ENCODE measurements at regions not wholly inside any gene's neighbourhood (a gene's known extent, or its start where the extent isn't known, plus 50 kb on each side); places are given as distances from the start of the nearest gene placed in this dataset.

DNA sequence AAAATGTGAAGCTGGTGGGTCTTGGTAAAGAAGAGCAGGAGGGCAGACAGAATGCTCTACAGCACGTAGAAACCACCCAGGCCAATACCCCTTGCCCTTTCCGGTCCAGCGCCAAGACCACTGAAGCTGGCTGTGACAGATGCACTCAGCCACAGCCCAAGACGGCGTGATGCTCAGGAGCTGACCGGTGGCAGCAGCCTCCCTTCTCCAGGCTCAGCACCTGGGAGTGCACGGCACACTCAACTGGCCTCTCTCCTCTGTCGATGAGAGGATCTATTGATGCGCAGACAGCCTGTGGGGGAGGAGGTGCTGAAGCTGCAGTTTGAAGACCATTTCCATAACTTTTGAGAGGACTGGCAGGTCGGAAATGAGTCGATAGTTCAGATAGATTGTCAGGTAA lies 141.0 kb upstream of the MYT1L start:
- H2AFZ ChIP-seq (ENCODE audit: low read length), result no peak overlapping the region
- no peak overlapping the region for H3K4me3 ChIP-seq (replicated peaks in 1 of 4; ENCODE audit: control extremely low read depth in 1 of 4, insufficient read depth in 1 of 4, low read depth in 3 of 4, low read length in 4 of 4)
- DNase-seq (ENCODE audit: low read depth in 2 of 2), result no peak
- TF ChIP-seq, protein P1, sequence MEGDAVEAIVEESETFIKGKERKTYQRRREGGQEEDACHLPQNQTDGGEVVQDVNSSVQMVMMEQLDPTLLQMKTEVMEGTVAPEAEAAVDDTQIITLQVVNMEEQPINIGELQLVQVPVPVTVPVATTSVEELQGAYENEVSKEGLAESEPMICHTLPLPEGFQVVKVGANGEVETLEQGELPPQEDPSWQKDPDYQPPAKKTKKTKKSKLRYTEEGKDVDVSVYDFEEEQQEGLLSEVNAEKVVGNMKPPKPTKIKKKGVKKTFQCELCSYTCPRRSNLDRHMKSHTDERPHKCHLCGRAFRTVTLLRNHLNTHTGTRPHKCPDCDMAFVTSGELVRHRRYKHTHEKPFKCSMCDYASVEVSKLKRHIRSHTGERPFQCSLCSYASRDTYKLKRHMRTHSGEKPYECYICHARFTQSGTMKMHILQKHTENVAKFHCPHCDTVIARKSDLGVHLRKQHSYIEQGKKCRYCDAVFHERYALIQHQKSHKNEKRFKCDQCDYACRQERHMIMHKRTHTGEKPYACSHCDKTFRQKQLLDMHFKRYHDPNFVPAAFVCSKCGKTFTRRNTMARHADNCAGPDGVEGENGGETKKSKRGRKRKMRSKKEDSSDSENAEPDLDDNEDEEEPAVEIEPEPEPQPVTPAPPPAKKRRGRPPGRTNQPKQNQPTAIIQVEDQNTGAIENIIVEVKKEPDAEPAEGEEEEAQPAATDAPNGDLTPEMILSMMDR (conservative IDR thresholded peaks at IDR 0.05 in 1 of 2, IDR thresholded peaks at IDR 0.05 in 1 of 2; ENCODE audit: low read depth in 1 of 2, low read length in 2 of 2), result no peak
- TF ChIP-seq EZH2 (IDR thresholded peaks at IDR 0.05; ENCODE audit: low read length, missing control alignments), result no peak
- no peaks in the 10 kb centered on the region for H3K79me2 ChIP-seq (ENCODE audit: control insufficient read depth, insufficient read depth, low read length)
- no peaks in the 10 kb centered on the region for H3K4me1 ChIP-seq (ENCODE audit: control insufficient read depth, extremely low read depth, insufficient read depth, low read length)
- no peak overlapping the region for H3K4me2 ChIP-seq (ENCODE audit: extremely low read depth, insufficient read depth, low read length)
- no peaks in the 10 kb centered on the region for H3K9me3 ChIP-seq (ENCODE audit: control insufficient read depth, insufficient read depth, low read depth, low read length)
- no peak overlapping the region for H3K9ac ChIP-seq (ENCODE audit: insufficient read depth, low read length)
- H3K27ac ChIP-seq (ENCODE audit: insufficient read depth, low read length), result no peak overlapping the region
- H4K20me1 ChIP-seq (ENCODE audit: control insufficient read depth, extremely low read depth, insufficient read depth, low read length), result no peaks in the 10 kb centered on the region
- H3K27me3 ChIP-seq (ENCODE audit: control insufficient read depth, insufficient read depth, low read length), result no peaks in the 10 kb centered on the region
- no peaks in the 10 kb centered on the region for H3K36me3 ChIP-seq (ENCODE audit: control insufficient read depth, insufficient read depth, low read length)

DNA sequence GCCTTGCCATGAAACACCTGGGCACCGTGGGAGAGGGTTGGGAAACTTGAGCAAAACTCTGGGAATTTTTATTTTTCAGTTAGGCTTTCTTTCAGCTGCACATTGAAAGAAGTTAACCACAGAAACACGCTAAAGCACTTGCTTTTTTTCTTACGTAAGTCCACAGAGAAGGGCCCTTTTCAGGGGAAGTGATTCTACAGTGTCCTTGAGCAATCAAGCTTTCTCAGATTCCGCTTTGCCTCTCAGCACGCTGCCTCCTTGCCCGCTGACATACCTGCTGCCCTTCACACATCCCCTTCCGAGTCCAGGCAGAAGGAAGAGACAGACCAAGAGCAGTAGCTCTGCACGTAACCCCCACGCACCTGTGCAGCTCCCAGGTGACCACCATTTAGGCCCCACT lies 135.5 kb upstream of the MYT1L start:
- TF ChIP-seq, protein P1 (conservative IDR thresholded peaks at IDR 0.05 in 1 of 2, IDR thresholded peaks at IDR 0.05 in 1 of 2; ENCODE audit: low read depth in 1 of 2, low read length in 2 of 2), result no peak
- no peak for TF ChIP-seq EZH2 (IDR thresholded peaks at IDR 0.05; ENCODE audit: low read length, missing control alignments)

DNA sequence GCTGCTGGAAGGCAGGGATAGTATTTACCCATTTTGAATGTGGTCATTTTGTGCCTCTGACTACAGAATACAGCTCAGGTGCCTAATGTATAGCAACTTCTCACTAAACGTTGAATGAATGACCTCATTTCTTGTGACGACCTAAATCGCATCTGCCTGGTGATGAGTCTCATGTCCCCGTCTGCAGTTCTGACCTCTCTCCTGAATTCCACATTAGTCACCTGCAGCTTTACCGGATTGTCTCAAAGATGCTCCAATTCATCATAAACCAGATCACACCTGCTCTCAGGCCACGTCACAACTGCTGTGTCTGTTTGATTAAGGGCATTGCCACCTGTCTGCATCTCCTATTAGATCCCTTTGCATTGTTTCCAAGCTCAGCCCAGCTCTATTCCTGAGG lies 133.6 kb upstream of the MYT1L start:
- Histone ChIP-seq H4K20me1 (ENCODE audit: control insufficient read depth, extremely low read depth, insufficient read depth, low read length) (no peaks in the 10 kb centered on the region), H3K36me3 (ENCODE audit: control insufficient read depth, insufficient read depth, low read length) (no peaks in the 10 kb centered on the region), H3K27me3 (ENCODE audit: control insufficient read depth, insufficient read depth, low read length) (no peaks in the 10 kb centered on the region), H3K4me2 (ENCODE audit: extremely low read depth, insufficient read depth, low read length) (no peak overlapping the region), H3K9me3 (ENCODE audit: control insufficient read depth, insufficient read depth, low read depth, low read length) (no peaks in the 10 kb centered on the region), H3K9ac (ENCODE audit: insufficient read depth, low read length) (no peak overlapping the region), H3K4me3 (replicated peaks in 1 of 4; ENCODE audit: control extremely low read depth in 1 of 4, insufficient read depth in 1 of 4, low read depth in 3 of 4, low read length in 4 of 4) (no peak overlapping the region), H2AFZ (ENCODE audit: low read length) (no peak overlapping the region), H3K4me1 (ENCODE audit: control insufficient read depth, extremely low read depth, insufficient read depth, low read length) (no peaks in the 10 kb centered on the region), H3K79me2 (ENCODE audit: control insufficient read depth, insufficient read depth, low read length) (no peaks in the 10 kb centered on the region), H3K27ac (ENCODE audit: insufficient read depth, low read length) (no peak overlapping the region)
- no peak for DNase-seq (ENCODE audit: low read depth in 2 of 2)
- TF ChIP-seq EZH2 (IDR thresholded peaks at IDR 0.05; ENCODE audit: low read length, missing control alignments), result no peak
- TF ChIP-seq, protein P1 (conservative IDR thresholded peaks at IDR 0.05 in 1 of 2, IDR thresholded peaks at IDR 0.05 in 1 of 2; ENCODE audit: low read depth in 1 of 2, low read length in 2 of 2), result no peak

More for the DNA sequence above, 135.5 kb upstream of the MYT1L start:
- Histone ChIP-seq H3K27me3 (ENCODE audit: control insufficient read depth, insufficient read depth, low read length) (no peaks in the 10 kb centered on the region), H4K20me1 (ENCODE audit: control insufficient read depth, extremely low read depth, insufficient read depth, low read length) (no peaks in the 10 kb centered on the region), H3K9ac (ENCODE audit: insufficient read depth, low read length) (no peak overlapping the region), H3K4me1 (ENCODE audit: control insufficient read depth, extremely low read depth, insufficient read depth, low read length) (no peaks in the 10 kb centered on the region), H3K4me2 (ENCODE audit: extremely low read depth, insufficient read depth, low read length) (no peak overlapping the region), H3K36me3 (ENCODE audit: control insufficient read depth, insufficient read depth, low read length) (no peaks in the 10 kb centered on the region), H3K4me3 (replicated peaks in 1 of 4; ENCODE audit: control extremely low read depth in 1 of 4, insufficient read depth in 1 of 4, low read depth in 3 of 4, low read length in 4 of 4) (no peak overlapping the region), H3K27ac (ENCODE audit: insufficient read depth, low read length) (no peak overlapping the region), H3K9me3 (ENCODE audit: control insufficient read depth, insufficient read depth, low read depth, low read length) (no peaks in the 10 kb centered on the region), H3K79me2 (ENCODE audit: control insufficient read depth, insufficient read depth, low read length) (no peaks in the 10 kb centered on the region), H2AFZ (ENCODE audit: low read length) (no peak overlapping the region)
- no peak for DNase-seq (ENCODE audit: low read depth in 2 of 2)

Measured in fibroblast of lung (primary cell).